KMS-11 (cell line): ENCODE measurements at regions not wholly inside any gene's neighbourhood (a gene's known extent, or its start where the extent isn't known, plus 50 kb on each side); places are given as distances from the start of the nearest gene placed in this dataset.

Experiments used
- H2AFZ ChIP-seq: fragments of 200-600 bp; sonication (generic); 2 replicates; pipeline ENCODE4 v1.6.1; 2016; ENCODE audit warnings: antibody characterized with exemption, mixed run types, low read depth
- H3K27ac ChIP-seq: fragments of 200-600 bp; sonication (generic); 2 replicates; pipeline ENCODE4 v1.6.1; 2016; ENCODE audit warnings: mild to moderate bottlenecking, mixed run types
- H3K27me3 ChIP-seq: fragments of 200-600 bp; sonication (generic); 2 replicates; pipeline ENCODE4 v1.6.1; 2017; ENCODE audit warnings: mild to moderate bottlenecking, low read depth, mixed run types, moderate library complexity; ENCODE audit not compliant: insufficient read depth
- H3K36me3 ChIP-seq: fragments of 200-600 bp; sonication (generic); 2 replicates; pipeline ENCODE4 v1.6.1; 2017; ENCODE audit warnings: mild to moderate bottlenecking, mixed run types; ENCODE audit not compliant: insufficient read depth
- H3K4me1 ChIP-seq: fragments of 200-600 bp; sonication (generic); 2 replicates; pipeline ENCODE4 v1.6.1; 2016; ENCODE audit warnings: mild to moderate bottlenecking, low read depth, mixed run types; ENCODE audit not compliant: poor library complexity, severe bottlenecking
- H3K4me2 ChIP-seq: fragments of 200-600 bp; sonication (generic); 2 replicates; pipeline ENCODE4 v1.7.0; 2016; ENCODE audit warnings: mild to moderate bottlenecking, mixed run types
- H3K4me3 ChIP-seq: fragments of 200-600 bp; sonication (generic); IDR thresholded peaks from 2 replicates; pipeline ENCODE4 v1.6.1; 2017; ENCODE audit warnings: low read depth, low read length, mixed read lengths; ENCODE audit not compliant: insufficient read depth
- H3K79me2 ChIP-seq: fragments of 200-600 bp; sonication (generic); 2 replicates; pipeline ENCODE4 v1.6.1; 2016; ENCODE audit warnings: low read depth, mixed run types; ENCODE audit not compliant: insufficient read depth
- H3K9ac ChIP-seq: fragments of 200-600 bp; sonication (generic); 2 replicates; pipeline ENCODE4 v1.6.1; 2016; ENCODE audit warnings: mild to moderate bottlenecking, mixed run types
- H4K20me1 ChIP-seq: fragments of 200-600 bp; sonication (generic); 2 replicates; pipeline ENCODE4 v1.6.1; 2016; ENCODE audit warnings: mild to moderate bottlenecking, mixed run types; ENCODE audit not compliant: insufficient read depth
- CTCF ChIP-seq: fragments of 200-600 bp; sonication (generic); conservative IDR thresholded peaks from 2 replicates; pipeline ENCODE4 v1.6.1; 2017; ENCODE audit warnings: low read depth, mild to moderate bottlenecking, antibody characterized with exemption, low read length, moderate library complexity, mixed read lengths

- Histone ChIP-seq H3K9ac (no peak overlapping the region), H4K20me1 (no peaks in the 10 kb centered on the region), H3K4me3 (no peak overlapping the region), H3K36me3 (no peaks in the 10 kb centered on the region), H2AFZ (no peak overlapping the region), H3K27ac (no peak overlapping the region), H3K4me2 (no peak overlapping the region), H3K79me2 (no peaks in the 10 kb centered on the region), H3K4me1 (no peaks in the 10 kb centered on the region), H3K27me3 (no peaks in the 10 kb centered on the region)
- TF ChIP-seq CTCF, result no peak
These were observed 105.3 kb upstream of the PEX5L start for GRCh38 chr3:180142041-180142440.

GRCh38 chr3:180142472-180142871, 105.7 kb upstream of the PEX5L start:
- no peak for TF ChIP-seq CTCF
- H3K79me2 ChIP-seq, result no peaks in the 10 kb centered on the region

GRCh38 chr3:180161770-180162169, 125.0 kb upstream of the PEX5L start:
- no peak overlapping the region for H3K4me2 ChIP-seq
- no peaks in the 10 kb centered on the region for H3K4me1 ChIP-seq
- no peak overlapping the region for H3K4me3 ChIP-seq
- H4K20me1 ChIP-seq, result no peaks in the 10 kb centered on the region
- no peaks in the 10 kb centered on the region for H3K36me3 ChIP-seq
- no peak overlapping the region for H3K9ac ChIP-seq
- no peaks in the 10 kb centered on the region for H3K79me2 ChIP-seq
- no peak overlapping the region for H3K27ac ChIP-seq
- no peaks in the 10 kb centered on the region for H3K27me3 ChIP-seq
- H2AFZ ChIP-seq, result no peak overlapping the region
- TF ChIP-seq CTCF, result no peak

More at GRCh38 chr3:180142472-180142871, 105.7 kb upstream of the PEX5L start:
- H3K4me1 ChIP-seq, result no peaks in the 10 kb centered on the region
- H3K27me3 ChIP-seq, result no peaks in the 10 kb centered on the region
- H3K4me3 ChIP-seq, result no peak overlapping the region
- H3K9ac ChIP-seq, result no peak overlapping the region
- H3K4me2 ChIP-seq, result no peak overlapping the region
- H3K36me3 ChIP-seq, result no peaks in the 10 kb centered on the region
- H3K27ac ChIP-seq, result no peak overlapping the region
- no peak overlapping the region for H2AFZ ChIP-seq
- no peaks in the 10 kb centered on the region for H4K20me1 ChIP-seq

GRCh38 chr3:180175572-180175971, 138.8 kb upstream of the PEX5L start:
- Histone ChIP-seq H3K36me3 (no peaks in the 10 kb centered on the region), H3K4me2 (no peak overlapping the region), H3K27ac (no peak overlapping the region), H4K20me1 (no peaks in the 10 kb centered on the region), H3K4me3 (no peak overlapping the region), H3K27me3 (no peaks in the 10 kb centered on the region), H2AFZ (no peak overlapping the region), H3K4me1 (no peaks in the 10 kb centered on the region), H3K9ac (no peak overlapping the region), H3K79me2 (no peaks in the 10 kb centered on the region)
- no peak for TF ChIP-seq CTCF
